ENCODE measurements at regions not wholly inside any gene's neighbourhood (a gene's known extent, or its start where the extent isn't known, plus 50 kb on each side); places are given as distances from the start of the nearest gene placed in this dataset.
"Not testable (repeated sequence)": the region's sequence is repeated elsewhere in the genome, so short reads cannot be mapped to it uniquely, and the experiment has no call there.

GRCh38 chr14:53743371-53743770, 213.3 kb downstream of the BMP4 start:
- DNase-seq (ENCODE audit: low spot score): no peak

GRCh38 chr14:53742233-53742620, 214.4 kb downstream of the BMP4 start:
- DNase-seq (ENCODE audit: low spot score): no peak

GRCh38 chr14:53741479-53742232, 215.0 kb downstream of the BMP4 start:
- DNase-seq (ENCODE audit: low spot score): no peak

GRCh38 chr14:53740570-53740969, 216.1 kb downstream of the BMP4 start:
- DNase-seq (ENCODE audit: low spot score): no peak

GRCh38 chr14:53735916-53736315, 220.7 kb downstream of the BMP4 start:
- DNase-seq (ENCODE audit: low spot score): no peak

GRCh38 chr14:53723221-53723620, 233.4 kb downstream of the BMP4 start:
- no peak for DNase-seq (ENCODE audit: low spot score)

GRCh38 chr14:53719536-53719935, 237.1 kb downstream of the BMP4 start:
- DNase-seq (ENCODE audit: low spot score): no peak

- no peak for DNase-seq (ENCODE audit: low spot score)
Measured at GRCh38 chr14:53716578-53716977, 240.0 kb downstream of the BMP4 start.

- DNase-seq (ENCODE audit: low spot score): no peak
Measured at GRCh38 chr14:53715193-53715721, 241.4 kb downstream of the BMP4 start.

- DNase-seq (ENCODE audit: low spot score): no peak
Measured at GRCh38 chr14:53714495-53715192, 242.0 kb downstream of the BMP4 start.

GRCh38 chr14:53712901-53713300, 243.7 kb downstream of the BMP4 start:
- DNase-seq (ENCODE audit: low spot score): not testable (repeated sequence)

GRCh38 chr14:53711205-53711604, 245.4 kb downstream of the BMP4 start:
- no peak for DNase-seq (ENCODE audit: low spot score)

GRCh38 chr14:53710615-53711014, 246.0 kb downstream of the BMP4 start:
- DNase-seq (ENCODE audit: low spot score): no peak

GRCh38 chr14:53709381-53709780, 247.2 kb downstream of the BMP4 start:
- DNase-seq (ENCODE audit: low spot score): no peak

GRCh38 chr14:53703457-53703856, 253.2 kb downstream of the BMP4 start:
- DNase-seq (ENCODE audit: low spot score): no peak

GRCh38 chr14:53701108-53701875, 255.3 kb downstream of the BMP4 start:
- no peak for DNase-seq (ENCODE audit: low spot score)

GRCh38 chr14:53696217-53696965, 260.2 kb downstream of the BMP4 start:
- DNase-seq (ENCODE audit: low spot score): no peak

GRCh38 chr14:53695692-53696214, 260.9 kb downstream of the BMP4 start:
- DNase-seq (ENCODE audit: low spot score): no peak

GRCh38 chr14:53692885-53693284, 263.7 kb downstream of the BMP4 start:
- DNase-seq (ENCODE audit: low spot score): no peak

- no peak for DNase-seq (ENCODE audit: low spot score)
Measured at GRCh38 chr14:53692451-53692850, 264.2 kb downstream of the BMP4 start.

- DNase-seq (ENCODE audit: low spot score): no peak
Measured at GRCh38 chr14:53683229-53683628, 273.4 kb downstream of the BMP4 start.

GRCh38 chr14:53672526-53672925, 284.1 kb downstream of the BMP4 start:
- no peak for DNase-seq (ENCODE audit: low spot score)
